ENCODE measurements at regions not wholly inside any gene's neighbourhood (a gene's known extent, or its start where the extent isn't known, plus 50 kb on each side); places are given as distances from the start of the nearest gene placed in this dataset.

DNA sequence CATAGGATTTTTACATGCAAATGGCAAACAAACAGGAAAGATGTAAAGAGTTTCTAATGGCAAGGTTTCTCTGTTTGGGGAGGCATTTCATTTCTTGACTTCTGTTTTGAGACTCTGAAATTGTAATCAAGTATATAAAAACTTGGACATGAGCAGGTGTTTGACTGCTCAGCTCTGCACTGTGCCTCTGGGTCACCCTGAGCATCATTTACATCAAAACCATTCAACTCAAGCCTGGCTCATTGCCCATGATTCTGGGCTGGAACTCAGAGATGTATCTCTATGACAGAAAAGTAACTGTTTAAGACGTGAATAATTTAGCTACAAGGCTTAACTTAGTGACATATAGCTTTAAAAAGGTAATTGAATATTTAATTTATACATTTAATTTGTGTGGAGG, 1402.4 kb upstream of the NUDT12 start:
- H3K9me3 ChIP-seq, result peaks cover 0 to 2% (median 0%) of the 10 kb centered on the region in 4 donors
- no peaks in the 10 kb centered on the region for H3K27me3 ChIP-seq
- no peak for DNase-seq
- H3K36me3 ChIP-seq, result no peaks in the 10 kb centered on the region
- TF ChIP-seq EP300 (IDR thresholded peaks at IDR 0.05) (no peak), POLR2AphosphoS5 (IDR thresholded peaks at IDR 0.05) (no peak), POLR2A (IDR thresholded peaks at IDR 0.05) (no peak)
- TF ChIP-seq, protein P1, sequence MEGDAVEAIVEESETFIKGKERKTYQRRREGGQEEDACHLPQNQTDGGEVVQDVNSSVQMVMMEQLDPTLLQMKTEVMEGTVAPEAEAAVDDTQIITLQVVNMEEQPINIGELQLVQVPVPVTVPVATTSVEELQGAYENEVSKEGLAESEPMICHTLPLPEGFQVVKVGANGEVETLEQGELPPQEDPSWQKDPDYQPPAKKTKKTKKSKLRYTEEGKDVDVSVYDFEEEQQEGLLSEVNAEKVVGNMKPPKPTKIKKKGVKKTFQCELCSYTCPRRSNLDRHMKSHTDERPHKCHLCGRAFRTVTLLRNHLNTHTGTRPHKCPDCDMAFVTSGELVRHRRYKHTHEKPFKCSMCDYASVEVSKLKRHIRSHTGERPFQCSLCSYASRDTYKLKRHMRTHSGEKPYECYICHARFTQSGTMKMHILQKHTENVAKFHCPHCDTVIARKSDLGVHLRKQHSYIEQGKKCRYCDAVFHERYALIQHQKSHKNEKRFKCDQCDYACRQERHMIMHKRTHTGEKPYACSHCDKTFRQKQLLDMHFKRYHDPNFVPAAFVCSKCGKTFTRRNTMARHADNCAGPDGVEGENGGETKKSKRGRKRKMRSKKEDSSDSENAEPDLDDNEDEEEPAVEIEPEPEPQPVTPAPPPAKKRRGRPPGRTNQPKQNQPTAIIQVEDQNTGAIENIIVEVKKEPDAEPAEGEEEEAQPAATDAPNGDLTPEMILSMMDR (IDR thresholded peaks at IDR 0.05), result no peak
- no peak overlapping the region for H3K4me3 ChIP-seq
- intact Hi-C loops (cut with DNase I; ENCODE audit: low total_unique reads), result no loop called here
- H3K4me1 ChIP-seq, result no peaks in the 10 kb centered on the region
- H3K27ac ChIP-seq, result no peak overlapping the region
- 31 to 71% (median 50%) methylated on average over 1 of the region's 1 CpG for WGBS, 5 donors

DNA sequence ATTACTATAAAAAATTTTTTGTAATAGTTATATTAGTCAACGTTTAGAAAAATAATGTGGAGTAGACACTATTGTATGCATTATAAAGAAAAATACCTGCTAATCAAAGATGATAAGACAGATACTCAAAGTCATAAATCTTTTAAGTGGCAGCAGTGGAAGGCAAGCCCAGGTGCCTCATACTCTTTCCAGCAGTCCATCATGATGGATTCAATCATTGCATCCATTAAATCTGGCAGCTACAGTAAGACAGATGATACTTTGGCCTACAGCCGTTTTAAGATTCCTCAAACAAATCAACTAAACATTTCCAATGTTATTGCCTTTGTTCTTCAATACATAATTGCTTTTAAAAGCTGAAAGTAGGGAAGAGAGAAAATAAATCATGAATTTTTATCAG, 1392.9 kb upstream of the NUDT12 start:
- TF ChIP-seq, protein P1 (IDR thresholded peaks at IDR 0.05), result no peak
- no peak for TF ChIP-seq EP300 (IDR thresholded peaks at IDR 0.05)
- Histone ChIP-seq H3K27ac (no peak overlapping the region), H3K9me3 (peaks cover 0 to 16% (median 6%) of the 10 kb centered on the region in 4 donors), H3K4me1 (no peaks in the 10 kb centered on the region), H3K27me3 (no peaks in the 10 kb centered on the region), H3K4me3 (no peak overlapping the region), H3K36me3 (no peaks in the 10 kb centered on the region)
- no peak for DNase-seq
- 42 to 76% (median 63%) methylated on average over 2 of the region's 2 CpGs for WGBS, 5 donors
- intact Hi-C loops (cut with DNase I; ENCODE audit: low total_unique reads), result no loop called here

DNA sequence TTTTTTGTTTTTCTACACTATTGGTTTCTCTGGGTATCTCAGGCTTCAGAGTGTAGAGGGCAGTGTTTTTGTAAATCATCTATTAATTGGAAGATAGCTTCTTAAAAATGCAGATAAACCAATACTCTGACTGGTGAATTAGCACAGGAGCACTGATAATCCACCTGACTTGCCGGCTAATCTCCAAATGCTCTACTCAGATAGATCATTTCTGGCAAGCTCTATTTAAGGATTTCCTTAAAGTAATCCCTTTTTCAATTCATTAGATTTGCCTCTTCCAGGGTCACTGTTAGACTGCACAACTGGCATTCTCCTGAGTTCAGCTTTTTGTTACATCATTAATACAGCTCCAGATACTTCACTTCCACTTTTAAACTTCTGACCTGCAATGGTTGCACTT, 1390.3 kb upstream of the NUDT12 start:
- intact Hi-C loops (cut with DNase I; ENCODE audit: low total_unique reads), result no loop called here
- Histone ChIP-seq H3K9me3 (peaks cover 0 to 12% (median 4%) of the 10 kb centered on the region in 4 donors), H3K4me1 (no peaks in the 10 kb centered on the region), H3K36me3 (no peaks in the 10 kb centered on the region), H3K27me3 (no peaks in the 10 kb centered on the region), H3K4me3 (no peak overlapping the region), H3K27ac (no peak overlapping the region)
- DNase-seq, result no peak
- WGBS, 5 donors, result 71 to 88% (median 79%) methylated on average over 1 of the region's 1 CpG
- TF ChIP-seq, protein P1 (IDR thresholded peaks at IDR 0.05), result no peak
- TF ChIP-seq POLR2AphosphoS5 (IDR thresholded peaks at IDR 0.05) (no peak), EP300 (IDR thresholded peaks at IDR 0.05) (no peak), POLR2A (IDR thresholded peaks at IDR 0.05) (no peak)

DNA sequence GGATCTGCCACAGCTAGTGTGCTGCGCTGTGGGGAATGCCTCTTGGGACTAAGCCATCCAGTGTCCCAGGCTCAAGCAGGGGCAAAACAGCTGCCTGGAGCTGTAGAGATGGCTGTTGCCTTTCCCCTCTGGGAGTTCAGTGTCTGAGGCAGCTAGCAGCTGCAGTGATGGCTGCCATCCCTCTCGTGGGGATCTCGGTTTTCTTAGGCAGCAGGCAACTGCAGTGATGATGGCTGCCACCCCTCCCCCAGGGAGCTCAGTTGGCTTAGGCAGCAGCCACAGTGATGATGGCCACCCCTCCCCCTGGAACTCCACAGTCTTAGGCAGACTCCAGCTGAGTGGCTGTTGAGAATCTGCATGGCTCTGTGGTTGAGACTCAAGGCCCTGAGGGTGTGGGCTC, 1389.2 kb upstream of the NUDT12 start:
- H3K9me3 ChIP-seq, result peaks cover 0 to 12% (median 4%) of the 10 kb centered on the region in 4 donors
- no peaks in the 10 kb centered on the region for H3K4me1 ChIP-seq
- no peaks in the 10 kb centered on the region for H3K27me3 ChIP-seq
- WGBS, 5 donors, result 77 to 100% (median 83%) methylated on average over 1 to 3 of the region's 3 CpGs; no CpG with 5 or more reads in 1 of the 5 donors
- H3K27ac ChIP-seq, result no peak overlapping the region
- H3K4me3 ChIP-seq, result no peak overlapping the region
- H3K36me3 ChIP-seq, result no peaks in the 10 kb centered on the region
- no peak for DNase-seq
- intact Hi-C loops (cut with DNase I; ENCODE audit: low total_unique reads), result no loop called here
- TF ChIP-seq EP300 (IDR thresholded peaks at IDR 0.05) (no peak), POLR2A (IDR thresholded peaks at IDR 0.05) (no peak)
- TF ChIP-seq, protein P1 (IDR thresholded peaks at IDR 0.05), result no peak

Data from stomach (tissue), 8 donors.